AG09309 (cell line): ENCODE measurements at regions not wholly inside any gene's neighbourhood (a gene's known extent, or its start where the extent isn't known, plus 50 kb on each side); places are given as distances from the start of the nearest gene placed in this dataset.

Experiments used
- DNase-seq: peaks from one replicate; pipeline ENCODE4 v3.0.0-alpha.2; 2010; ENCODE audit warnings: low read depth
- H3K4me3 ChIP-seq: 2 replicates; pipeline ENCODE4 v1.5.1; 2011; ENCODE audit warnings: mild to moderate bottlenecking, low read depth, low read length, moderate library complexity; ENCODE audit not compliant: control insufficient read depth
- TF ChIP-seq, protein P1 (sequence below): IDR thresholded peaks from 2 replicates; pipeline ENCODE4 v1.5.1; 2011; ENCODE audit warnings: mild to moderate bottlenecking, low read depth, low read length, inconsistent platforms; ENCODE audit not compliant: insufficient read depth, control insufficient read depth; ENCODE audit errors: missing control alignments

GRCh38 chr2:13916066-13916465 is 716.5 kb upstream of the LRATD1 start:
- TF ChIP-seq, protein P1, sequence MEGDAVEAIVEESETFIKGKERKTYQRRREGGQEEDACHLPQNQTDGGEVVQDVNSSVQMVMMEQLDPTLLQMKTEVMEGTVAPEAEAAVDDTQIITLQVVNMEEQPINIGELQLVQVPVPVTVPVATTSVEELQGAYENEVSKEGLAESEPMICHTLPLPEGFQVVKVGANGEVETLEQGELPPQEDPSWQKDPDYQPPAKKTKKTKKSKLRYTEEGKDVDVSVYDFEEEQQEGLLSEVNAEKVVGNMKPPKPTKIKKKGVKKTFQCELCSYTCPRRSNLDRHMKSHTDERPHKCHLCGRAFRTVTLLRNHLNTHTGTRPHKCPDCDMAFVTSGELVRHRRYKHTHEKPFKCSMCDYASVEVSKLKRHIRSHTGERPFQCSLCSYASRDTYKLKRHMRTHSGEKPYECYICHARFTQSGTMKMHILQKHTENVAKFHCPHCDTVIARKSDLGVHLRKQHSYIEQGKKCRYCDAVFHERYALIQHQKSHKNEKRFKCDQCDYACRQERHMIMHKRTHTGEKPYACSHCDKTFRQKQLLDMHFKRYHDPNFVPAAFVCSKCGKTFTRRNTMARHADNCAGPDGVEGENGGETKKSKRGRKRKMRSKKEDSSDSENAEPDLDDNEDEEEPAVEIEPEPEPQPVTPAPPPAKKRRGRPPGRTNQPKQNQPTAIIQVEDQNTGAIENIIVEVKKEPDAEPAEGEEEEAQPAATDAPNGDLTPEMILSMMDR, result no peak
- no peak overlapping the region for H3K4me3 ChIP-seq
- DNase-seq, result no peak

GRCh38 chr2:13917958-13918357 is 714.6 kb upstream of the LRATD1 start:
- DNase-seq, result no peak
- no peak overlapping the region for H3K4me3 ChIP-seq
- TF ChIP-seq, protein P1, result no peak

GRCh38 chr2:13919981-13920382 is 712.5 kb upstream of the LRATD1 start:
- TF ChIP-seq, protein P1, result no peak
- H3K4me3 ChIP-seq, result no peak overlapping the region
- DNase-seq, result no peak

- TF ChIP-seq, protein P1, result no peak
- no peak for DNase-seq
Measured at GRCh38 chr2:13921245-13921644, 711.3 kb upstream of the LRATD1 start.

DNA sequence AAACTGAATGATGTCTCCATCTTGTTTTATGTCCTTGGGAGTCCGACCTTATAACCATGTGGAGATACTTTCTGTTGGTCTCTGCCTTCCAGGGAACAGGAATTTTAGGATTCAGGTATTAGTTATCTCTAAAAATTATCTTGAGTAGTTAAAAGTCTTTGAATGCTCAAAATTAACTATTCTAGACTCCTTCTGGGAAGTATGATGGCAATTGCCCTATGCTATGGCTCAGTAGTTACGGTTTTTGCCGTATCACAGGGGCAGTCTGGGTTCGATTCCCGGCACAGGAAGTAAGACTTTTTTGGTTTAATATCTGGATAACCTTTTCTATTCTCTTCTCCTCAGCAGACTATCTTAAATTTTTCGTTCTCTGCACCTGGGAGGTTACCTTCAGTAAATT is 708.7 kb upstream of the LRATD1 start:
- DNase-seq, result no peak
- TF ChIP-seq, protein P1, result no peak
- H3K4me3 ChIP-seq, result no peak overlapping the region

More at GRCh38 chr2:13921245-13921644, 711.3 kb upstream of the LRATD1 start:
- no peak overlapping the region for H3K4me3 ChIP-seq

DNA sequence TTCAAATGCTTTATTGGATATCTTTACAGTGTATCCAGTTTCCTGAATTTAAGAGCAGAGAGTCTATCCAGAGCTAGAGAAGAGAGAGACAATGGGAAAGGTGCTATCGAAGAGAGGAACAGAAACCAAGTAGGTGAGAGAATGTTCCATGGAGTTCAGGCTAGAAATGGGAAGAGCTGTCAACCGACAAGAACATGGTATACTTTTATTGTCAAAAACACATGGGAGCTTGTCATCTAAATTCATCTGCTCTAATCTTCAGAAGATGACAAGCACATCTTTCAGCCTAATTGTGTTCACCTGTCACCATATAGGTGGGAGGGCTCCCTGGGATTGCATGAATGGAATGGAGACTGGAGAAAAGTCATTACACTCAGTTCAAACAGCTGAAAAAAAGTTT is 690.4 kb upstream of the LRATD1 start:
- no peak overlapping the region for H3K4me3 ChIP-seq
- TF ChIP-seq, protein P1, result no peak
- no peak for DNase-seq

GRCh38 chr2:13950761-13951160 is 681.8 kb upstream of the LRATD1 start:
- H3K4me3 ChIP-seq, result no peak overlapping the region
- no peak for DNase-seq
- TF ChIP-seq, protein P1, result no peak
